ENCODE measurements at regions not wholly inside any gene's neighbourhood (a gene's known extent, or its start where the extent isn't known, plus 50 kb on each side); places are given as distances from the start of the nearest gene placed in this dataset.
A peak's percentile ranks its signal among the peaks of the same experiment; 100 is the strongest.
"Not testable (repeated sequence)": the region's sequence is repeated elsewhere in the genome, so short reads cannot be mapped to it uniquely, and the experiment has no call there.

DNA sequence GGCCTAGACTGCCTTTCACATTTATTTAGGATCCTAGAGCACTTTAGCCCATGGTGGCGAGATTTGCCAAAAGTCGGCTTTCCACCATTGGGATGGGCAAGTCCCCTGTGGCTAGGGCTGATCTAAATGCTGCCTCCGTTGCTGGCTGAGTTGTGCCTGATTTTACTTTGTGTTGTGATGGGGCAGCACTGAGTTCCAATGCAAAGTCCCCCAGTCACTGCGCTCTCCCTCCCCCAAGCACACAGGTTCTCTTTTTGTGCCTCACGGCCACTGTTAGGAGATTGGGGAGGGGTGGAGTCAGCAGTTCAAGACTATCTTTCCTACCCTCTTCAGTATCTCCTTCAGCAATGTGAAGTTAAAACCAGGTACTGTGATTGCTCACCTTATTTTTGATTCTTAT, 66.7 kb upstream of the COX20 start:
- in situ Hi-C loops (cut with HindIII; ENCODE audit: low pct_ligation_motif_present, low sequenced_read_pairs) = no loop called here
- H3K27ac ChIP-seq = no peak overlapping the region
- no peaks in the 10 kb centered on the region for H3K36me3 ChIP-seq (replicated peaks)
- DNase-seq = no peak
- no peak overlapping the region for H3K4me3 ChIP-seq (ENCODE audit: low read depth, low read length)
- H3K27me3 ChIP-seq (replicated peaks) = no peaks in the 10 kb centered on the region
- TF ChIP-seq, protein P1, sequence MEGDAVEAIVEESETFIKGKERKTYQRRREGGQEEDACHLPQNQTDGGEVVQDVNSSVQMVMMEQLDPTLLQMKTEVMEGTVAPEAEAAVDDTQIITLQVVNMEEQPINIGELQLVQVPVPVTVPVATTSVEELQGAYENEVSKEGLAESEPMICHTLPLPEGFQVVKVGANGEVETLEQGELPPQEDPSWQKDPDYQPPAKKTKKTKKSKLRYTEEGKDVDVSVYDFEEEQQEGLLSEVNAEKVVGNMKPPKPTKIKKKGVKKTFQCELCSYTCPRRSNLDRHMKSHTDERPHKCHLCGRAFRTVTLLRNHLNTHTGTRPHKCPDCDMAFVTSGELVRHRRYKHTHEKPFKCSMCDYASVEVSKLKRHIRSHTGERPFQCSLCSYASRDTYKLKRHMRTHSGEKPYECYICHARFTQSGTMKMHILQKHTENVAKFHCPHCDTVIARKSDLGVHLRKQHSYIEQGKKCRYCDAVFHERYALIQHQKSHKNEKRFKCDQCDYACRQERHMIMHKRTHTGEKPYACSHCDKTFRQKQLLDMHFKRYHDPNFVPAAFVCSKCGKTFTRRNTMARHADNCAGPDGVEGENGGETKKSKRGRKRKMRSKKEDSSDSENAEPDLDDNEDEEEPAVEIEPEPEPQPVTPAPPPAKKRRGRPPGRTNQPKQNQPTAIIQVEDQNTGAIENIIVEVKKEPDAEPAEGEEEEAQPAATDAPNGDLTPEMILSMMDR (IDR thresholded peaks at IDR 0.05; ENCODE audit: low read depth, low read length, missing control alignments) = no peak

DNA sequence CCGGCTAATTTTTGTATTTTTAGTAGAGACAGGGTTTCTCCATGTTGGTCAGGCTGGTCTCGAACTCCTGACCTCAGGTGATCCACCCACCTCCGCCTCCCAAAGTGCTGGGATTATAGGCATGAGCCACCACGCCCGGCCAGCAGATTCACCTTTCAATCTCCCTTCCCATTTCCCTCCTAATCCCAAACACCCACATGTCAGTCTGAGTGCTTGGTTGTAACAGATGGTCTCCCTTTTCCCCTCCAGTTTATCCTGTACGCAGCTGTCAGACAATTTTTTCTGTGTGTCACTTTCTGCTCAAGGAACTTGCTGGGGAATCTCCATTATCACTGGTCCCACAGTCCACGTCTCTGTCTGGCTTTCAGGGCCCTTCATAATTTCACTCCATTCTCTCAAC, 64.9 kb upstream of the COX20 start:
- H3K36me3 ChIP-seq (replicated peaks); H3K27ac ChIP-seq; H3K4me3 ChIP-seq (ENCODE audit: low read depth, low read length); DNase-seq; H3K27me3 ChIP-seq (replicated peaks); in situ Hi-C loops (cut with HindIII; ENCODE audit: low pct_ligation_motif_present, low sequenced_read_pairs): not testable (repeated sequence)

DNA sequence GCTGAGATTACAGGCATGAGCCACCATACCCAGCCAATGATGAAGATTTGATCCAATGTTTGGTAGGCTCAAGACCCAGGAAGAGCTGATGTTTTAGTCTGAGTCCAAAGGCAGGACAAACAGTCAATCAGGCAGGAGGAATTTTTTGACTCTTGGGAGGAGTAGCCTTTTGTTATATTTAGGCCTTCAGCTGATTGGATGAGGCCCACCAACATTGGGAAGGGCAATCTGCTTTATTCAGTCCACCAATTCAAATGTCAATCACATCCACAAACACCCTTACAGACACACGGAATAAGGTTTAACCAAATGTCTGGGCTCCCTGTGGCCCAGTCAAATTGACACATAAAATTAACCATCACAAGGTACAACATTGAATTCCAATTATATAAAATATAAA, 61.9 kb upstream of the COX20 start:
- H3K4me3 ChIP-seq (ENCODE audit: low read depth, low read length) = no peak overlapping the region
- TF ChIP-seq, protein P1 (IDR thresholded peaks at IDR 0.05; ENCODE audit: low read depth, low read length, missing control alignments) = no peak
- H3K36me3 ChIP-seq (replicated peaks) = no peaks in the 10 kb centered on the region
- in situ Hi-C loops (cut with HindIII; ENCODE audit: low pct_ligation_motif_present, low sequenced_read_pairs) = no loop called here
- no peak overlapping the region for H3K27ac ChIP-seq
- no peaks in the 10 kb centered on the region for H3K27me3 ChIP-seq (replicated peaks)
- no peak for DNase-seq

DNA sequence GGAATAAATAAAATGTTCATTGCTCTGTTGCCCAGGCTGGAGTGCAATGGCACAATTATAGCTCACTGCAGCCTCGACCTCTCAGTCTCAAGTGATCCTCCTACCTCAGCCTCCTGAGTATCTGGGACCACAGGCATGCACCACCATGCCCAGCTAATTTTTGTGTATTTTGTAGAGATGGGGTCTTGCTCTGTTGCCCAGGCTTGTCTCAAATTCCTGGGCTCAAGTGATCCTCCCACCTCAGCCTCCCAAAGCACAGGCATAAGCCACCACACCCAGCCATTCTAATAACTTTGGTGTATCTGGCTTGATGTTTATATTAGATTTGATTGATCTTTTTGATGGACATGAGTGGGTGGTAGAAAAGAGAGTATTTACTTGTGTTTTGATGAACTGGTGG, 58.7 kb upstream of the COX20 start:
- H3K27ac ChIP-seq; in situ Hi-C loops (cut with HindIII; ENCODE audit: low pct_ligation_motif_present, low sequenced_read_pairs); DNase-seq; H3K4me3 ChIP-seq (ENCODE audit: low read depth, low read length); H3K27me3 ChIP-seq (replicated peaks); H3K36me3 ChIP-seq (replicated peaks): not testable (repeated sequence)

DNA sequence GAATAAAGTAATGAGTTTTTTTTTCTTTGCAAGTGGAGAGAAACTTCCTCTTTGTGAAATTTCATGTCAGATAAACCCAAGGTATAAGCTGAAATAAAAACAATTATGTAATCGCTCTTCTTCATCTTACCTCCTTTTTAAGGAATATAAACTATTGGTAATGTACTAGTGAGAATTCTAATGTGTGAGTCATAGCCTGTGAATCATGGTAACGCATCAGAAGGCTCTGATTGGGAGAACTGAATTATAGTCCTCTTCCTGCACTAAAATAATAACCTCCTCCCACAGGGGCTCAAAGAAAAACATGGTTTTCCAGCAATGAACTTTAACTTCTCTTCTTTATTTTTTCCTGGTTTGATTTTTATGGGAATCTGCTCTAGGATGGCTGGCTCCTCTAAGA, 57.1 kb upstream of the COX20 start:
- Histone ChIP-seq H3K27ac (peak overlapping the region; percentile 17), H3K27me3 (replicated peaks) (no peaks in the 10 kb centered on the region), H3K4me3 (ENCODE audit: low read depth, low read length) (no peak overlapping the region), H3K36me3 (replicated peaks) (no peaks in the 10 kb centered on the region)
- in situ Hi-C loops (cut with HindIII; ENCODE audit: low pct_ligation_motif_present, low sequenced_read_pairs) = no loop called here
- peak; percentile 74 for DNase-seq
- TF ChIP-seq, protein P1 (IDR thresholded peaks at IDR 0.05; ENCODE audit: low read depth, low read length, missing control alignments) = no peak

DNA sequence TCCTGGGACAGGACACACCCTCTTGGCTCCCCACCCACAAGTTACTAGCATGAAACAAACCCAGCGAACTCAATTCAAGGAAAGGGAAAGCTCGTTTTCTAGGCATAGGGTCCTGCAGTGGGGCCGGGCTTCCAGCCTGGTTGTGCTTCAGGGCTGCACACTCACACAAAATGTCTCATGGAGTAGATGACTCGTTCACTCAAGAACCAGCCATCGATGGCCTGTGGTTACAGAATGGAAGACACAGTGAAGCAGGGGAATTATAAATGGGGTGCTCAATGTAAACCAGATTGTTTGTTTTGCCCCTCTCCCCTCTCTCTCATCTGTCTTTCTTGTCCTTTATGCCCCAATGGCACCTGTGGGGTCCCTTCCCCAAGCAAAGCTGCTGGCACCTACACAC, 56.0 kb upstream of the COX20 start:
- no peaks in the 10 kb centered on the region for H3K36me3 ChIP-seq (replicated peaks)
- in situ Hi-C loops (cut with HindIII; ENCODE audit: low pct_ligation_motif_present, low sequenced_read_pairs) = no loop called here
- DNase-seq = no peak
- TF ChIP-seq, protein P1 (IDR thresholded peaks at IDR 0.05; ENCODE audit: low read depth, low read length, missing control alignments) = no peak
- no peak overlapping the region for H3K4me3 ChIP-seq (ENCODE audit: low read depth, low read length)
- no peak overlapping the region for H3K27ac ChIP-seq
- H3K27me3 ChIP-seq (replicated peaks) = no peaks in the 10 kb centered on the region

DNA sequence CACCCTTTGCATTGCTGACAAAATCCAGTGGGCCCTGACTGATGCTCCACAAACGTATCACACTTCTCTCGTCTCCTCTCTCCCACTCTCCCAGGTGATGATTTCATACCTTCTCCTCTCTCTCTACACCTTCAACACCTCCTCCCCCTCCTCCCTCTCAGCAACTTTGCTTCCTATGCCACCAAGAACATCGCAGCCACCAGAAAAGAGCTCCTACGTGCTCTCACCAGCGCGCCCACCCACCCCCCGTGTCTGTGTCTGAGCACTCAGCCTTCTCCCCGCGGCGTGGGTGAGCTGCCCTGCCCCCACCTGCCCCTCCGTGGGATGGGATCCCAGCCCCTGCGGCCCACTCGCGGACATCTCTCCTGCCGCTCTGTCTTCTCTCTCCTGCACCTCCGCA, 55.1 kb upstream of the COX20 start:
- in situ Hi-C loops (cut with HindIII; ENCODE audit: low pct_ligation_motif_present, low sequenced_read_pairs) = no loop called here
- no peaks in the 10 kb centered on the region for H3K36me3 ChIP-seq (replicated peaks)
- no peaks in the 10 kb centered on the region for H3K27me3 ChIP-seq (replicated peaks)
- no peak overlapping the region for H3K4me3 ChIP-seq (ENCODE audit: low read depth, low read length)
- no peak for DNase-seq
- TF ChIP-seq, protein P1 (IDR thresholded peaks at IDR 0.05; ENCODE audit: low read depth, low read length, missing control alignments) = no peak
- no peak overlapping the region for H3K27ac ChIP-seq
